ENCODE measurements at regions not wholly inside any gene's neighbourhood (a gene's known extent, or its start where the extent isn't known, plus 50 kb on each side); places are given as distances from the start of the nearest gene placed in this dataset.
"Not testable (repeated sequence)": the region's sequence is repeated elsewhere in the genome, so short reads cannot be mapped to it uniquely, and the experiment has no call there.

GRCh38 chrX:74049126-74049525, 196.6 kb upstream of the XIST start:
- DNase-seq (ENCODE audit: low read depth), result no peak
- TF ChIP-seq CTCF (IDR thresholded peaks at IDR 0.05; ENCODE audit: low read depth, low read length, missing control alignments), result no peak
- no peak overlapping the region for H3K4me3 ChIP-seq (ENCODE audit: low read depth, low read length)

GRCh38 chrX:74034066-74034465, 181.6 kb upstream of the XIST start:
- DNase-seq (ENCODE audit: low read depth); H3K4me3 ChIP-seq (ENCODE audit: low read depth, low read length): not testable (repeated sequence)

GRCh38 chrX:74031527-74031926, 179.0 kb upstream of the XIST start:
- not testable (repeated sequence) for H3K4me3 ChIP-seq (ENCODE audit: low read depth, low read length); DNase-seq (ENCODE audit: low read depth)

- DNase-seq (ENCODE audit: low read depth); H3K4me3 ChIP-seq (ENCODE audit: low read depth, low read length): not testable (repeated sequence)
Measured at GRCh38 chrX:74030766-74031165, 178.3 kb upstream of the XIST start.

GRCh38 chrX:74025145-74025544, 172.6 kb upstream of the XIST start:
- not testable (repeated sequence) for H3K4me3 ChIP-seq (ENCODE audit: low read depth, low read length); DNase-seq (ENCODE audit: low read depth)

- no peak for TF ChIP-seq CTCF (IDR thresholded peaks at IDR 0.05; ENCODE audit: low read depth, low read length, missing control alignments)
- no peak for DNase-seq (ENCODE audit: low read depth)
Measured at GRCh38 chrX:74023203-74023602, 170.7 kb upstream of the XIST start.

GRCh38 chrX:74018253-74018652, 165.7 kb upstream of the XIST start:
- no peak for DNase-seq (ENCODE audit: low read depth)
- no peak for TF ChIP-seq CTCF (IDR thresholded peaks at IDR 0.05; ENCODE audit: low read depth, low read length, missing control alignments)
- H3K4me3 ChIP-seq (ENCODE audit: low read depth, low read length), result no peak overlapping the region

More at GRCh38 chrX:74023203-74023602, 170.7 kb upstream of the XIST start:
- H3K4me3 ChIP-seq (ENCODE audit: low read depth, low read length), result no peak overlapping the region

- TF ChIP-seq CTCF (IDR thresholded peaks at IDR 0.05; ENCODE audit: low read depth, low read length, missing control alignments), result peak; percentile 65
- peak; percentile 13 for DNase-seq (ENCODE audit: low read depth)
- H3K4me3 ChIP-seq (ENCODE audit: low read depth, low read length), result no peak overlapping the region
Measured at GRCh38 chrX:74015379-74016019, 163.0 kb upstream of the XIST start.

GRCh38 chrX:74009041-74009440, 156.5 kb upstream of the XIST start:
- H3K4me3 ChIP-seq (ENCODE audit: low read depth, low read length), result no peak overlapping the region
- no peak for TF ChIP-seq CTCF (IDR thresholded peaks at IDR 0.05; ENCODE audit: low read depth, low read length, missing control alignments)
- DNase-seq (ENCODE audit: low read depth), result no peak
